ENCODE measurements at regions not wholly inside any gene's neighbourhood (a gene's known extent, or its start where the extent isn't known, plus 50 kb on each side); places are given as distances from the start of the nearest gene placed in this dataset.

DNA sequence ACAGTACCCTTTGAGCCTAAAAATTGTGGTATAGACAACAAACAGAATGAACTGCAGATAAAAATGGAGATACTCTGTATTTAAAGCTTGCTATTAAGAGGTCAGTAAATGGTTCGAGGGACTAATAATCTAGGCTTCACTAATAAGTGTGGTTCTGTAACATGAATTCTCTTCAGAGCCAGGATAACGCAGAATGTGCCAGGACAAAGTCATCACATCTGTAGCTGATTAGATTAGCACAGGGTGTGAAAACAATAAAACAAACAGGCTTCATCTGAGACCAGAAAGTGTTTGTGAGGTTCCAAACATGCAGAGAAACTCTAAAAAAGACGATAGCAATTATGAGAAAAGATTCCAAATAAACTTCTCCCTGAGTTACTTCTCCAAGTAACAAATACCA is 89.1 kb upstream of the LUZP2 start:
- H3K4me1 Mint-ChIP-seq (ENCODE audit: low read depth): no peaks in the 10 kb centered on the region
- CTCF ChIA-PET: no interaction called here

DNA sequence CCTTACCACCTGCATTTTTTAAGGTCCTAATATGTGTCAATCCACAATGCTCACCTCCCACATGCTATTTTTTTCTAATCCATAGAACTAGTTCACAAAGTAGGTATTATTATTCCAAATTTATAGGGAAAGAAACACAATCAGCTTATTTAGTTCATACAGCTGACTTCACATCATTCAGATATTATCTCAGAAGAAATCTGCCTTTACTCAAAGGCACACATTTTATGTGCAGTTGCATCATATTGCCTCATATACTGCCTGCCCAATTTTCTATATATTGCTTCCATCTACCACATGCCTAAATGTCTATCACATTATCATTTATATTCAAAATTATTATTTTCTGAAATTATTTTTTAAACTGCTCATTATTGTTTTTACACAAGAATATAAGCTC is 88.7 kb upstream of the LUZP2 start:
- H3K27me3 Mint-ChIP-seq: no peaks in the 10 kb centered on the region

More for the DNA sequence above, 89.1 kb upstream of the LUZP2 start:
- Histone ChIP-seq H3K4me1 (ENCODE audit: insufficient read depth, low read length) (no peaks in the 10 kb centered on the region), H3K27me3 (ENCODE audit: control insufficient read depth in 1 of 2, insufficient read depth in 2 of 2, low read length in 2 of 2) (no peaks in the 10 kb centered on the region), H3K27ac (ENCODE audit: low read depth in 1 of 2, low read length in 2 of 2) (no peak overlapping the region), H3K4me3 (ENCODE audit: low read length) (no peak overlapping the region), H3K9me3 (ENCODE audit: control insufficient read depth in 1 of 2, insufficient read depth in 1 of 2, low read length in 2 of 2) (peaks cover 0 to 6% of the 10 kb centered on the region in 2 experiments), H3K36me3 (ENCODE audit: insufficient read depth, low read length) (no peaks in the 10 kb centered on the region)
- H3K36me3 Mint-ChIP-seq (ENCODE audit: low read depth): no peaks in the 10 kb centered on the region
- no peak overlapping the region for H3K27ac Mint-ChIP-seq
- H3K27me3 Mint-ChIP-seq: no peaks in the 10 kb centered on the region
- intact Hi-C loops (cut with DNase I, micrococcal nuclease): no loop called here
- TF ChIP-seq, protein P1, sequence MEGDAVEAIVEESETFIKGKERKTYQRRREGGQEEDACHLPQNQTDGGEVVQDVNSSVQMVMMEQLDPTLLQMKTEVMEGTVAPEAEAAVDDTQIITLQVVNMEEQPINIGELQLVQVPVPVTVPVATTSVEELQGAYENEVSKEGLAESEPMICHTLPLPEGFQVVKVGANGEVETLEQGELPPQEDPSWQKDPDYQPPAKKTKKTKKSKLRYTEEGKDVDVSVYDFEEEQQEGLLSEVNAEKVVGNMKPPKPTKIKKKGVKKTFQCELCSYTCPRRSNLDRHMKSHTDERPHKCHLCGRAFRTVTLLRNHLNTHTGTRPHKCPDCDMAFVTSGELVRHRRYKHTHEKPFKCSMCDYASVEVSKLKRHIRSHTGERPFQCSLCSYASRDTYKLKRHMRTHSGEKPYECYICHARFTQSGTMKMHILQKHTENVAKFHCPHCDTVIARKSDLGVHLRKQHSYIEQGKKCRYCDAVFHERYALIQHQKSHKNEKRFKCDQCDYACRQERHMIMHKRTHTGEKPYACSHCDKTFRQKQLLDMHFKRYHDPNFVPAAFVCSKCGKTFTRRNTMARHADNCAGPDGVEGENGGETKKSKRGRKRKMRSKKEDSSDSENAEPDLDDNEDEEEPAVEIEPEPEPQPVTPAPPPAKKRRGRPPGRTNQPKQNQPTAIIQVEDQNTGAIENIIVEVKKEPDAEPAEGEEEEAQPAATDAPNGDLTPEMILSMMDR (IDR thresholded peaks at IDR 0.05): no peak
- peaks cover 6% of the 10 kb centered on the region for H3K9me3 Mint-ChIP-seq
- no peak overlapping the region for H3K4me3 Mint-ChIP-seq
- ATAC-seq (ENCODE audit: poor library complexity): no peak
- POLR2A ChIA-PET: no interaction called here
- no peak for DNase-seq

DNA sequence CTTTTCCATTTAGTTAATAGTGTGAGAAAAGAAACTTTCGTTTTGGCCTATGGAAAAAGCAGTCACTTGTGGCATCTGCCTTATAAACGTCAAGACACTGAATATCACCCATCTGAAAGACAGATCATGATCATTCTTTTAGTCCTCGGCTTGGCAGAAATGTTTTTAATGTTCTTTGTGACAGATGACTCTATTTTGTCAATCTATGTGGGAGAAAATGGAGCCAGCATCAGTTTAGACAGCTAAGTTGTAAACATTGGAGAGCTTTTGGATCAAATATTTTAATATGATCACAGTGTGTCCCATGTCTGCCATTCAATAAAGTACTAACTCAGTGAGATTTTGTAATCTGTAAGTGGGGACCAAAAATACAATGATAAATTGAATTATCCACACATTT is 85.1 kb upstream of the LUZP2 start:
- H3K9me3 ChIP-seq (ENCODE audit: control insufficient read depth in 1 of 2, insufficient read depth in 1 of 2, low read length in 2 of 2): peaks cover 0 to 14% of the 10 kb centered on the region in 2 experiments
- no peak overlapping the region for H3K27ac Mint-ChIP-seq
- POLR2A ChIA-PET: no interaction called here
- intact Hi-C loops (cut with DNase I, micrococcal nuclease): no loop called here
- no peaks in the 10 kb centered on the region for H3K36me3 ChIP-seq (ENCODE audit: insufficient read depth, low read length)
- no peaks in the 10 kb centered on the region for H3K27me3 Mint-ChIP-seq
- no peaks in the 10 kb centered on the region for H3K4me1 ChIP-seq (ENCODE audit: insufficient read depth, low read length)
- CTCF ChIA-PET: no interaction called here
- peaks cover 10% of the 10 kb centered on the region for H3K9me3 Mint-ChIP-seq
- TF ChIP-seq, protein P1 (IDR thresholded peaks at IDR 0.05): no peak
- ATAC-seq (ENCODE audit: poor library complexity) (no peak), DNase-seq (no peak)
- H3K4me3 Mint-ChIP-seq: no peak overlapping the region
- H3K36me3 Mint-ChIP-seq (ENCODE audit: low read depth): no peaks in the 10 kb centered on the region
- H3K27ac ChIP-seq (ENCODE audit: low read depth in 1 of 2, low read length in 2 of 2): no peak overlapping the region
- no peak overlapping the region for H3K4me3 ChIP-seq (ENCODE audit: low read length)
- H3K4me1 Mint-ChIP-seq (ENCODE audit: low read depth): no peaks in the 10 kb centered on the region
- H3K27me3 ChIP-seq (ENCODE audit: control insufficient read depth in 1 of 2, insufficient read depth in 2 of 2, low read length in 2 of 2): no peaks in the 10 kb centered on the region

More for the DNA sequence above, 88.7 kb upstream of the LUZP2 start:
- Histone ChIP-seq H3K36me3 (ENCODE audit: insufficient read depth, low read length) (no peaks in the 10 kb centered on the region), H3K4me1 (ENCODE audit: insufficient read depth, low read length) (no peaks in the 10 kb centered on the region), H3K27me3 (ENCODE audit: control insufficient read depth in 1 of 2, insufficient read depth in 2 of 2, low read length in 2 of 2) (no peaks in the 10 kb centered on the region), H3K9me3 (ENCODE audit: control insufficient read depth in 1 of 2, insufficient read depth in 1 of 2, low read length in 2 of 2) (peaks cover 0 to 6% of the 10 kb centered on the region in 2 experiments), H3K4me3 (ENCODE audit: low read length) (no peak overlapping the region), H3K27ac (ENCODE audit: low read depth in 1 of 2, low read length in 2 of 2) (no peak overlapping the region)
- peaks cover 6% of the 10 kb centered on the region for H3K9me3 Mint-ChIP-seq
- TF ChIP-seq, protein P1 (IDR thresholded peaks at IDR 0.05): no peak
- no peak overlapping the region for H3K4me3 Mint-ChIP-seq
- H3K36me3 Mint-ChIP-seq (ENCODE audit: low read depth): no peaks in the 10 kb centered on the region
- no peak overlapping the region for H3K27ac Mint-ChIP-seq
- intact Hi-C loops (cut with DNase I, micrococcal nuclease): no loop called here
- H3K4me1 Mint-ChIP-seq (ENCODE audit: low read depth): no peaks in the 10 kb centered on the region
- ChIA-PET POLR2A (no interaction called here), CTCF (no interaction called here)
- DNase-seq (no peak), ATAC-seq (ENCODE audit: poor library complexity) (no peak)
